ENCODE measurements at regions not wholly inside any gene's neighbourhood (a gene's known extent, or its start where the extent isn't known, plus 50 kb on each side); places are given as distances from the start of the nearest gene placed in this dataset.

- Histone ChIP-seq H3K4me2 (ENCODE audit: insufficient read depth, insufficient read length, low read length) (no peak overlapping the region), H4K8ac (replicated peaks; ENCODE audit: insufficient read length, low read depth, low read length) (no peak overlapping the region), H3K27ac (ENCODE audit: insufficient read length, low read depth, low read length) (no peak overlapping the region), H3K18ac (ENCODE audit: insufficient read length, low read depth, low read length) (no peak overlapping the region), H3K9me3 (ENCODE audit: control insufficient read depth, low read depth, low read length) (no peaks in the 10 kb centered on the region), H3K9ac (ENCODE audit: extremely low read depth, insufficient read length, low read length) (no peak overlapping the region), H3K27me3 (ENCODE audit: insufficient read depth, low read length) (no peaks in the 10 kb centered on the region), H3K4ac (ENCODE audit: low read depth, low read length) (no peak overlapping the region), H2BK120ac (ENCODE audit: low read depth, low read length, poor library complexity, severe bottlenecking) (no peak overlapping the region), H3K79me1 (ENCODE audit: insufficient read depth, low read depth, low read length, poor library complexity, severe bottlenecking) (no peaks in the 10 kb centered on the region), H3K23ac (ENCODE audit: insufficient read length, low read depth, low read length) (no peak overlapping the region), H3K14ac (ENCODE audit: insufficient read depth, low read length) (no peak overlapping the region), H4K5ac (ENCODE audit: insufficient read length, low read depth, low read length) (no peak overlapping the region), H2AK5ac (ENCODE audit: insufficient read length, low read length) (no peak overlapping the region), H2BK12ac (ENCODE audit: insufficient read length, low read depth, low read length) (no peak overlapping the region), H3T11ph (ENCODE audit: low read length) (no peak overlapping the region), H3K79me2 (ENCODE audit: insufficient read depth, low read length) (no peaks in the 10 kb centered on the region), H4K20me1 (ENCODE audit: control insufficient read depth, insufficient read depth, insufficient read length) (no peaks in the 10 kb centered on the region), H3K56ac (ENCODE audit: insufficient read length, low read depth, low read length) (no peak overlapping the region), H2BK5ac (ENCODE audit: insufficient read length, low read length) (no peak overlapping the region), H2BK15ac (ENCODE audit: low read depth, low read length) (no peak overlapping the region), H4K91ac (ENCODE audit: insufficient read length, low read depth, low read length) (no peak overlapping the region), H3K4me1 (ENCODE audit: insufficient read depth, low read length) (no peaks in the 10 kb centered on the region), H2BK20ac (ENCODE audit: low read depth, low read length, poor library complexity, severe bottlenecking) (no peak overlapping the region), H2AFZ (ENCODE audit: low read length) (no peak overlapping the region), H3K23me2 (ENCODE audit: insufficient read length, low read depth, low read length, poor library complexity, severe bottlenecking) (no peaks in the 10 kb centered on the region)
- Mint-ChIP-seq H3K27ac (no peak overlapping the region), H3K4me3 (no peak overlapping the region), H3K27me3 (ENCODE audit: low read depth) (no peaks in the 10 kb centered on the region; the same call in none of the 2 replicates), H3K4me1 (peaks cover 0 to 8% of the 10 kb centered on the region in 2 experiments; a peak in 2 of 4 replicates), H3K36me3 (ENCODE audit: insufficient read depth in 1 of 3, low read depth in 3 of 3) (peaks cover 0 to 4% (median 0%) of the 10 kb centered on the region in 3 experiments; a peak in 2 of 7 replicates), H3K9me3 (no peaks in the 10 kb centered on the region; a peak in 2 of 5 replicates)
- no peak for DNase-seq
- no CpG with 5 or more reads among the region's 3 CpGs for WGBS (ENCODE audit: extremely low coverage, insufficient read length, low lambda C conversion rate)
- TF ChIP-seq CTCF (conservative IDR thresholded peaks at IDR 0.05) = no peak
Observed at GRCh38 chr3:72147600-72147999, 362.7 kb upstream of the PROK2 start.

Measured in H9 (cell line).